NT2/D1 (cell line): ENCODE measurements at regions not wholly inside any gene's neighbourhood (a gene's known extent, or its start where the extent isn't known, plus 50 kb on each side); places are given as distances from the start of the nearest gene placed in this dataset.

ENCODE experiments used
- YY1 ChIP-seq: IDR thresholded peaks from 2 replicates; pipeline ENCODE4 v1.6.1; 2011; ENCODE audit not compliant: insufficient read length, insufficient read depth
- ZNF274 ChIP-seq: IDR thresholded peaks from 2 replicates; pipeline ENCODE4 v1.6.1; 2011; ENCODE audit warnings: mild to moderate bottlenecking, low read depth, low read length

DNA sequence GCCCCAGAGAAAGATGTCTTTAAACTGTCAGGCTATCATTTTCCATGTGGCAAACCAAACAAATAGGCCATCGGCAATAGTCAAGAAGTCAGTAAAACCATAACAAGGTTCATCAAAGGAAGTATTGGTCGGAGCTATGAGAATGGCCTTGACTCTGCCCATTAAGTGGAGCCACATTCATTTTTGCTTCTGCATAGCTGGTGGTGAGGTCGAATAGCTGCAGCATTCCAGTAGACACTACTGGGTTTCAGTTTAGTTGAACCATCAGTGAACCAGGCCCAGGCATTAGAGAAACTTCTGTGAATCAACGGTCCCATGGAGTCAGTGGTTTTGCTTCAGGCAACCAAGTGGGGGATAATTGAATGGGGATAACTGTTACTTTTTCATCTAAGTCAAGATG is 92.0 kb upstream of the MED14 start:
- TF ChIP-seq YY1 (no peak), ZNF274 (no peak)
